HG03064 (cell line): ENCODE measurements at regions not wholly inside any gene's neighbourhood (a gene's known extent, or its start where the extent isn't known, plus 50 kb on each side); places are given as distances from the start of the nearest gene placed in this dataset.
"Not testable (repeated sequence)": the region's sequence is repeated elsewhere in the genome, so short reads cannot be mapped to it uniquely, and the experiment has no call there.

ENCODE experiments used
- ATAC-seq: cut with Tn5 transposase; IDR thresholded peaks from one replicate; pipeline ENCODE4 v1.9.1; 2021; ENCODE audit warnings: low read depth; ENCODE audit not compliant: unreplicated experiment

- ATAC-seq: no peak
These were observed 949.7 kb upstream of the SLITRK1 start for GRCh38 chr13:84831666-84832657.

- ATAC-seq: no peak
These were observed 941.3 kb upstream of the SLITRK1 start for GRCh38 chr13:84823528-84823927.

- no peak for ATAC-seq
These were observed 939.0 kb upstream of the SLITRK1 start for GRCh38 chr13:84821261-84821660.

- ATAC-seq: no peak
These were observed 934.4 kb upstream of the SLITRK1 start for GRCh38 chr13:84816567-84817105.

GRCh38 chr13:84812789-84813188, 930.5 kb upstream of the SLITRK1 start:
- ATAC-seq: no peak

- ATAC-seq: no peak
These were observed 929.8 kb upstream of the SLITRK1 start for GRCh38 chr13:84812078-84812477.

- no peak for ATAC-seq
These were observed 928.5 kb upstream of the SLITRK1 start for GRCh38 chr13:84810781-84811180.

- ATAC-seq: no peak
These were observed 919.8 kb upstream of the SLITRK1 start for GRCh38 chr13:84802073-84802472.

GRCh38 chr13:84784443-84785153, 902.3 kb upstream of the SLITRK1 start:
- ATAC-seq: no peak

- no peak for ATAC-seq
These were observed 895.0 kb upstream of the SLITRK1 start for GRCh38 chr13:84777316-84777715.

- no peak for ATAC-seq
These were observed 894.3 kb upstream of the SLITRK1 start for GRCh38 chr13:84776593-84776992.

- not testable (repeated sequence) for ATAC-seq
These were observed 893.6 kb upstream of the SLITRK1 start for GRCh38 chr13:84775920-84776319.

GRCh38 chr13:84774111-84774510, 891.8 kb upstream of the SLITRK1 start:
- ATAC-seq: no peak

- ATAC-seq: no peak
These were observed 878.7 kb upstream of the SLITRK1 start for GRCh38 chr13:84760956-84761355.

- ATAC-seq: no peak
These were observed 866.9 kb upstream of the SLITRK1 start for GRCh38 chr13:84749126-84749525.

- no peak for ATAC-seq
These were observed 862.8 kb upstream of the SLITRK1 start for GRCh38 chr13:84745051-84745551.

GRCh38 chr13:84744203-84744602, 861.9 kb upstream of the SLITRK1 start:
- ATAC-seq: no peak

GRCh38 chr13:84741253-84741652, 859.0 kb upstream of the SLITRK1 start:
- ATAC-seq: no peak

GRCh38 chr13:84739021-84739420, 856.7 kb upstream of the SLITRK1 start:
- ATAC-seq: no peak

GRCh38 chr13:84737661-84738060, 855.4 kb upstream of the SLITRK1 start:
- no peak for ATAC-seq

GRCh38 chr13:84730376-84730775, 848.1 kb upstream of the SLITRK1 start:
- ATAC-seq: no peak
